Head of caudate nucleus (tissue), 42 donors: ENCODE measurements at regions not wholly inside any gene's neighbourhood (a gene's known extent, or its start where the extent isn't known, plus 50 kb on each side); places are given as distances from the start of the nearest gene placed in this dataset.
"Not testable (repeated sequence)": the region's sequence is repeated elsewhere in the genome, so short reads cannot be mapped to it uniquely, and the experiment has no call there.

ENCODE experiments used
- DNase-seq, 42 donors: peaks; one replicate each; pipeline versions ENCODE4 v3.0.0 to v3.0.0-alpha.2; 2020 to 2021; ENCODE audit warnings: mixed read lengths in 7 of 42
- intact Hi-C: fragments of 100-400 bp; cut with DNase I; formaldehyde crosslinking; loops from one replicate; pipeline ENCODE4 v1.15.0; 2022

DNA sequence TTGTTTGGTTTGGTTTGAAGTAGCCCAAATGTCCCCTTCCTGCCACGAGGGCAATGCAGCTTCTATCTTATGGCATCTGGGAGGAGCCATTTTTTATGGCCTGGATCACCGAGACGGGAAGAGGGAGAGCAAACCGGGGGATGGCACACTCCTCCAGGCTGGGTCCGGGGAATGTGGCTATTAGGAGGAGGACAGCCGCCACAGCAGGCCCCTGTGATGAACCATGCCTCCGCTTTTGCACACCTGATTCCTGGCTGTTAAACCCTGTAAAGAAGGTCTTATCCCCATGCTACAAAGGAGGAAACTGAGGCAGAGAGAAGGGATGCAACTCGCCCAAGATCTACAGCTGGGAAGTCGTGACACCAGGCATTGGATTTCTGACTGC, 157.6 kb downstream of the OR4M2 start:
- no peak for DNase-seq
- intact Hi-C loops = no loop called here

DNA sequence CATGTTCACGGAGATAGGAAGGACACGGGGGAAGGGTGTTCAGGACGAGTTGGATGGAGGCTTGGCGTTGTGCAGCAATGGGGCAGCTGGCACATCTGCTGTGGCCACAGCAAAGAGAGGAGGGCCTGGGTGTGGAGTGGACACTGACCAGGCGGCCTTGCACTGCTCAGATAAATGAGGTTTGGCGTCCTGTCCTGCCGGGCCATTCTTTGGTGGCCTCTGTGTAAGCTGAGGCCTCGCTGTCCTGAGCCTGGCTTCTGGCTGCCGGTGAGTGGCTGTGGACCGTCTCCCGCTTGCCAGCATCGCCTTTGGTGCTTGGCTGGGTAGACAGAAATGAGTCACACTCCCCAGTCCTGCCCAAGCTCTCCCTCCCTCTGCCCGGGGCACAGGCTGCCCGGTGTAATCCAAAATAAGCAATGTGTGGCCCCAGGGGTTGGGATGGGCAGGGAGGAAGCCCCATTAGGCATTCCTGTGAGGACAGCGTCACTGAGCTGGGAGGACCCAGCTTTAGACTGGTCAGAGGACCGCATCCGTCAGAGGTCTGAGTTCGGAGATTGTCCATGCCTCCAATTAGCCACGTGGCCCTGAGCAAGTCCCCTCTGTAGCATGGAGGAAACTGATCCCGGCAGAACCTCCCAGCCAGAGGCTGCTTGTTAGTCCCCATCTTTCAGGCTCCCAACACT, 158.1 kb downstream of the OR4M2 start:
- DNase-seq, intact Hi-C loops: not testable (repeated sequence)

DNA sequence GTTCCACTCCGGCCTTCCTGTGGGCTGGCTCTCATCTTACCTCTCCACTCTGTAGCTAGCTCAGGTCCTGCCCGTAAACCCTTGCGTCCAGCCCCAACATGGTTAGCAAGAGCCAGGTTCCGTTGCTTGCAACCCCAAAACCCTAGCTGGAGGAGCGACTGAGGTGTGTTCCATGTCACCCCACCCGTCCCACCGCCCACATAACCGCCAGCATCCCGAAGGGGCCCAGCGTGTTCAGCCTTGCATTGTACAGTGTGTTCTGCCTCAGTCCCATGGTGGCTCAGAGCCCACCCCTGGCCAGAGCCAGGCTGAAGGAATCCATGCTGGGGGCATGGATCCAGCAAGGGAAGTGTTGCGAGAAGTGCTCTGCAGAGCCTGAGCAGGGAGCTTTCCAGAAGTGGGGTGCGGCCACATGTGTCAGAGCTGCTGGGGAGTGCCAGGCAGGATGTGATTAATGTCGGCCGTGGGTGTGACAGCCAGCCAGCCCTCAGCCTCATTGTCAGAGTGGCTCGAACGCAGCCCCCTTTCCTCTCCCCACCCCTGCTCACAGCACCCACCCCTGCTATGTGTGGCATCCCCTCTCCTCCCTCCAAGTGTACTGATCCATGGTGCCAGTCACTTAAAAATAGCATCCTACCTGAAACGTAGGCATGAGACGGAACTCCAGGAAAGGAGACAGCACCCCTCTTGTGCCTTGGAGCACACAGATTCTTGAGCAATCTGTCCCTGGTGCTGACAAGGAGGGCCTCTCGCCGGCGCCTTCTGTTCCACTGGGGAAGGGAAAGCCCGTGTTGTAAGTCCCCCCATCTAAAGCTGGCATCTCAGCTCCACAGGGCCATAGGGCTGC, 158.9 kb downstream of the OR4M2 start:
- intact Hi-C loops = not testable (repeated sequence)
- peak in 41 of 42 donors; percentile 23 to 95 (median 71) for DNase-seq

DNA sequence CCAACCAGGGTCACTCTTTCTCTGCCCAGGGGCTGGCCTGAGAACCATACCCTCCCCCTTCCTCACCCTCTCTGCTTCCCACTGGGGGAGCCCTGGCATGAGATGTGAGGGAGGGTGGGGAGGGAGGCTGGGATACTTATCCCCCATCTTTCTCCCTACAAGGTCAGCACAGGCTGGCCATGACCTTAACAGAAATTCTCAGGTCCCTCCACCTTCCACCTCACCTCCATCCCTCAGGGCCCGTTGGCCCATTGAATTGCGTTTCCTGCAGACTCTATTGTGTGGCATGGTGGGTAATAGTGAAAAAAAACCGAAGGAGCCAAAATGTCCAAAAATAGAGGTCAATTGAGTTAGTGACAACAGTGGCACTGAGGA, 159.5 kb downstream of the OR4M2 start:
- DNase-seq = no peak
- intact Hi-C loops = loop anchor here (10.0 kb wide), 1 partner anchor 1885 kb away; no protein-coding TSS in a partner anchor

DNA sequence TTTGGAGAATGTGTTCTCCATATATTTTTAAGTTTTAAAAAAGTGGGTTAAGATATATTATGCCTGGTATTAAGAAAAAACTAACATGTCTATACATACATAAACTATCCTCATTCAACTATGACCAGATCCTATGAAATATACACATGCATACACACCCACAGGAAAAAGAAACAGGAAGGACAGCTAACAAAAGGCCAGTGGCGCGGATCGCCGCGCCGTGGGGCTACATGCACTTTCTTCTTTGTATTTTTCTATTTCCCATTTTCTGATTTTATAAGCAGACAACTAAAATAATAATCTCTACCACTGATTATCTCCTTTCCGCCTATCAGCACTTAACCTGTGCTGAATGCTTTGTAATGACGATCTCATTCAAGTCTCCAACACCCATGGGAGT, 160.1 kb downstream of the OR4M2 start:
- intact Hi-C loops = loop anchor here (10.0 kb wide), 1 partner anchor 1886 kb away; no protein-coding TSS in a partner anchor
- no peak for DNase-seq

DNA sequence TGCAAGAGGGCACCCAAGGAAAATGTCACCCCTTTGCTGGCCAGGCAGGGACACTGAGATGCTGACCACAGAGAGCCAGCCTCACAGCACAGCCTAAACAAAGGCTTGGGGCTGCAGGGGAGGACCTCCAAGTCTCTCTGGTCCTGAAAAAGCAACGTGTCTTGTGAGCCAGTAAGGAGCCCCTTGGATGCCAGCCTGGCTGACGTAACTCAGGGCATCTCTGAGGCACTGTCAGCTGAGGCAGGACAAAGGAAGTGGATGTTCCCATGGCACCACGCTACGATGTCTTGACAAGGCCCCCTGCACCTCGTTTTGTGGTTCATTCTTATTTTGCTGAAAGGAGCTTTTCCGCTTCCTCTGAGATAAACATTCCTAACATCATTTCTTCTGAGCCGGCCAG, 160.7 kb downstream of the OR4M2 start:
- peak in 1 of 42 donors; percentile 39 for DNase-seq
- intact Hi-C loops = loop anchor here (10.0 kb wide), 1 partner anchor 1886 kb away; no protein-coding TSS in a partner anchor

DNA sequence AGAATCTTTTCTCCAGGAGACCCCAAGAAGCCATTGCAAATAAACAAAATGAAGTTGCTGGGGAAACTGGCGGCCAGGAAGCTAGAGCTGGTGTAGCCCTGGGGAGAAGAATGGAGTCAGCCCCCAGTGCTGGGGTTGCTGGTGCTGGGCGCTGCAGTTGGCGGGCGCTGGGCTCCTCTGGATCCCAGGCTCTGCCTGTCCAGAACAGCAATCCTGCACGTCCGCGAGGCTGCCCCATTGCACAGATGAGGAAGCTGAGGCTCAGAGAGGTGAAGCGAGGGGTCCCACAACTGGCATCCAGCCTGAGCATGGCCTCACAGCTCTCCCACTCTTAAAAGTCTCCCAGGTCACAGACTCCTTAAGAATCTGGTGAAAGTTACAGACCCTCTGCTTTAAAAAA, 161.1 kb downstream of the OR4M2 start:
- intact Hi-C loops = loop anchor here (10.0 kb wide), 1 partner anchor 1887 kb away; no protein-coding TSS in a partner anchor
- no peak for DNase-seq

DNA sequence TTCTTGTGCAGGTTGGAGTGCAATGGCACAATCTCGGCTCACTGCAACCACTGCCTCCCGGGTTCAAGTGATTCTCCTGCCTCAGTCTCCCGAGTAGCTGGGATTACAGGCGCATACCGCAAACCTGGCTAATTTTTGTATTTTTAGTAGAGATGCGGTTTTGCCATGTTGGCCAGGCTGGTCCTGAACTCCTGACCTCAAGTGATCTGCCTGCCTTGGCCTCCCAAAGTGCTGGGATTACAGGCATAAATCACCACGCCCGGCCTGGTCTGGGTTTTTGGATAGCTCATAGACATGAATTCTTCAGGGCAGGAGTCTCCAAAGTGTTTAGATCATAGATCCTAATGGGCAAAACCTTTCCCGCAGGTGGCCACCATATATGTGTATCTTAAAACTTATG, 162.0 kb downstream of the OR4M2 start:
- not testable (repeated sequence) for DNase-seq
- intact Hi-C loops = loop anchor here (10.0 kb wide), 1 partner anchor 1888 kb away; no protein-coding TSS in a partner anchor

DNA sequence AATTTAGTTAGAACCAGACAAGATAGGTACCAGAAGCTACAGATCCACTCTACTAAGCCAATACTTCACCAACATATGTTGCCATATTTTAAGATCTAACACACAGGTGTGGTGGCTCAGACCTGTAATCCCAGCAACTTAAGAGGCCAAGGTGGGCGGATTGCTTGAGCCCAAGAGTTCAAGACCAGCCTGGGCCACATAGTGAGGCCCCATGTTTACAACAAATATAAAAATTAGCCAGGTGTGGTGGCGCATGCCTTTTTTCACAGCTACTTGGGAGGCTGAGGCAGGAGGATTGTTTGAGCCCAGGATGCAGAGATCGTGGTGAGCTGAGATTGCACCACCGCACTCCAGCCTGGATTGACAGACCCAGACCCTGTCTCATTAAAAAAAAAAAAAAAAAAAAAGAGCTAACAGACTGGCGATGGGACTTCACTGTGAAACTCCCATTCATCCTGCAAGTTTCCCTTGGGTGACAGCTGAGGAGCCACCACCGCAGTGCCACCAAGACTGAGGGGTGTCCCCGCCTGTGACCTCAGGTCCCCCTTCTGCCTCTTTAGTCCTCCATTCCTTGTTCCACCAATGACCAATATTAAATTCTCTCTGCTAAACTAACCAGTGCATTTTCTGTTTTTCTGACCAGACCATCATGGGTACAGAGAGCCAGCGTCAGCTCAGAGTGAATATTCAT, 163.3 kb downstream of the OR4M2 start:
- intact Hi-C loops = loop anchor here (10.0 kb wide), 1 partner anchor 1889 kb away; no protein-coding TSS in a partner anchor

DNA sequence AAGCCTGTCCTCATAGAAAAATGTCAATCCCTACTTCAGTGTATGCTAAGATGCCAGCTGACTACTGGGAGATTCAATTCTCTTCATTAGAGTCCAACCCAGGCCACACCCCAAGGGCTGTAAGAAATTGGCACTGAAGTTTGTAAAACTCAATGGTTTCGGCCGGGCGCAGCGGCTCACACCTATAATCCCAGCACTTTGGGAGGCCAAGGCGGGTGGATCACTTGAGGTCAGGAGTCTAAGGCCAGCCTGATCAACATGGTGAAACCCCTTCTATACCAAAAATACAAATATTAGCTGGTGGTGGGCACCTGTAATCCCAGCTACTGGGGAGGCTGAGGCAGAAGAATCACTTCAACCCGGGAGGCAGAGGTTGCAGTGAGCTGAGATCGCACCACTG, 169.2 kb downstream of the OR4M2 start:
- intact Hi-C loops = loop anchor here (10.0 kb wide), 1 partner anchor 1895 kb away; no protein-coding TSS in a partner anchor
- not testable (repeated sequence) for DNase-seq

More for the DNA sequence above, 163.3 kb downstream of the OR4M2 start:
- no peak for DNase-seq

DNA sequence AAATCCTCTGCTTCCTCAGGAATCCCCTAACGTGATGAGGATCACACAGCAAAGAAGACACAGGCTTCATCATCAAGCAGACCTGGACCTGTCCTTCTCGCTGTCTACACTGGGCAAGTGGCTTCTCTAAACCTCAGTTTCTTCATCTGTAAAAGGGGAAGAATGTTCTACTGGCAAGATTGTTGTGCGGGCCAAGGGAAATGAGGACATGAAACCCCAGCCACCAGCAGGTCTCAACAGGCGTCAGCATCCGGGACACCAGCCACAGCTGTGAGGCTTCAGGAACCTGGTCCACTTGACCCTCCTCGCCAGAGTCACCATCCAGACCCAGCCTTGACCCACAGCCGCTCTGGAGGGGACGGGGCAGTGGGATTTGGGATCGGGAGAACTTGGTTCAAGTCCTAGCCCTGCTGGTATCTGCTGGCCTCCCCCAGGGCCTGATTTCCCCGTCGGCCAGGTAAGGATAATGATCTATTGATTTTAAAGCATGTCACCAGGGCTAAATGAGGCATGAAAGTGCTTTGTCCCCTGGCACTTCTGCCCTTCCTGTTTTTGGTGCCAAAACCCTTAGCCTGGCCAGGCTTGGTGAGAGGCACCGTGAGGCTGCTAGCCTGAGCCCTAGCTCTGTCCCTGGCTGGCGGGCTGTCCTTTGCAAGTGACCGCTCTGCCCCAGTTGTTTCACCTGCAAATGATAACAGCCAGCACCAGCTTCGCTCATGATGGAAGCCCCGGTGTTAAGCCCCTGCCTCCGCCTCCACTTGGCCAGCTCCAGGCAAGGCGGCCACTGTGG, 170.4 kb downstream of the OR4M2 start:
- intact Hi-C loops, DNase-seq: not testable (repeated sequence)

DNA sequence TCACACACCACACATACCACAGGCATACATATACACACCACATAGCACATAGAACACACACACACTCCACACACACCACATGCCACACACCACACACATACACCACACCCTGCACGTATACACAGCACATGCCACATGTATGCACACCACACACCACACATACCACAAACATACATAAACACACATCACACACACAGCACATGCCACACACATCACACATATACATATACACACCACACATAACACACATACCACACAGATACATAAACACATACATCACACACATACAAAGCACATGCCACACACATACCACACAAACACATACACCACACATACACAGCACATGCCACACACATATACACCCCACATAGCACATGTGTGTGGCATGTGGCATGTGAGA, 171.1 kb downstream of the OR4M2 start:
- DNase-seq = no peak
- intact Hi-C loops = no loop called here

DNA sequence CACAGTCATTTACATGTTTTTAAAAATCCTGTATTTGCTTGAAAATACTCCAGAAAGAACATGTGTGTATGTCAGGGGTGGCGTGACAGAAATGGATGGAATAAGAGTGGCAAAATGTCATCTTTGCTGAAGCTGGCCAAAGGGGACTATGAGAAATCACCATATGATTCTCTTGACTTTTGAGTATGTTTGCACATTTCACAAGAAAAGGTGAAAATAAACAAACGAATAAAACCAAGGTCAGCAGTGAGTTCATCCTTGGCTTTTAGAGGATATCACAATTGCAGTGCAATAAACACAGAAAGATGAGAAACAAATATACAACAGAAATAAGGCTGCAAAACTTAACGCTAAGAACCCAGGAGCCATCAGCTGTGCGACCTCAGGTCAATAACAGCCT, 171.7 kb downstream of the OR4M2 start:
- intact Hi-C loops = not testable (repeated sequence)

DNA sequence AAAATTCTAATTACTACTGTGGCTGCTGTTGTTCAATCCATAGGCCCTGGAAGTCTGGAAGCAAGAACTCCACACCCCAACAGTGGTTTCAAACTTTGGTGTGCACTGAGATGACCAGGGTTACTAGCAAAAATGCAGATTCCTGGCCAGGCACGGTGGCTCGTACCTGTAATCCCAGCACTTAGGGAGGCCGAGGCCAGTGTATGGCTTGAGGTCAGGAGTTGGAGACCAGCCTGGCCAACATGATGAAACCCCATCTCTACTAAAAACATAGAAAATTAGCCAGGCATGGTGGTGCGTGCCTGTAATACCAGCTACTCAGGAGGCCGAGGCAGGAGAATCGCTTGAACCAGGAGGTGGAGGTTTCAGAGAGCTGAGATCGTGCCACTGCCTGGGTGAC, 172.2 kb downstream of the OR4M2 start:
- DNase-seq, intact Hi-C loops: not testable (repeated sequence)

More for the DNA sequence above, 171.7 kb downstream of the OR4M2 start:
- DNase-seq = not testable (repeated sequence)

DNA sequence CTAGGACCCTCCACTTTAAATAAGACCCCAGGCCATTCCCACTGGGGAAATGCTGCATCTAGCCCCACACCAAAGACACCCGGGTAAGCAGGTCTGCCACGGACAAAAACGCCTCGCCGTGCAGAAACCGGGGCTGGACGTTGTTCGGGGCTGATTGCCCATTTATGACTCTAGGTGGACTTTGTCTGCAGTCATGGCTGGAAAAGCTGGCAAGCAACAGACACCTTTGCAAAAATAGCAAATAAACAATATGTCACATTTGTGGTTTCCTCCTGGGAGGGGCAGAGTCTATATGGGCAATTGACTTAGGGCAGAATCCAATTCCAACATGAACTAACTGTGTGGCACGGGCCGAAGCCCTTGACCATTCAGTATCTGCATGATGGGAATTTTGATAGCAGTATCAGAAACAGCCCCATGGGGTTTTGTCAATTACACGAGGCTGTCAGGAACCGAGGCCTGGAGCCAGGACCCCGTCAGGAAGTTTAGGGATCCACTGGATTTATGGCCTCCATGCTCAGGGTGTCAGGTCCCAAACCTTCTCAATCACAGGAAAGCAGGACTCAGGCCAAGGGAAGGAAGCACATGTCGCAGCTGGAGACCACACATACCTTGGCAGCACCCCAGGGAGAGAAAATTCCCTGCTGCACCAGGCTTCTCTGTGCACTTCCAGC, 172.8 kb downstream of the OR4M2 start:
- intact Hi-C loops, DNase-seq: not testable (repeated sequence)

DNA sequence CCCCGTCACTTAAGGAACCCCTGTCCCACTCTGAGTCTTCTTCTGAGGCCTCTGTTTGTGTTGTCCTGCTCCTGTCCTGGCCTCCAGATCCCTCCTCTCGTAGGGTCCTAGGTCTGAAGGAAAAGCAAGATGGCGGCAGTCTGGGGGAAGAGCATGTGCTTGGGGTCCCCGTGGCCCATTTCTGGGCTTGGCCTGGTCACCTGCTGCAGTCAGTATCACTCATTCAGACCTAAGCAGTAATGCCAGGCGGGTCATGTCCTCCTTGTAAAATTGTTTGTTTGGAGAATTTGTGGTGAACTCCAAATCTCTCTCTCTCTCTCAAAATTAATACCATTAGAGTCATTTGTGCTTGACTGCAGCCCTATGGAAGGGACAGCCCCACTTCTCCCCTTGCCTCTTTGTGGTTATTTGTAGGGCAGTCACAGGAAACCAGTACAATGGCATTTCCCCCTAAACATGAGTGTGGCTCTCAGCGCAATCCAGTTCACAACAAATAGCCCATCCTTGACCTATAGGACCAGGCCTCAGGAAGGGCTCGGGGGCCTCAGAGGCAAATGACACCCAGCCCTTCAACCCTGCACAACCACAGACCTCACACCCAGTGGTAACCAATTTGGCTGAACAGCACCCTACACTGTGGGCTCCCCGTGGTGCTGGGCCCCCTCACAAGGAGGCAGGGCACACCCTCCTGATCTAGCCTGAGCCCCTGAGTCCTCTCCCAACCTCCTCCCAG, 173.5 kb downstream of the OR4M2 start:
- intact Hi-C loops = no loop called here
- no peak for DNase-seq

DNA sequence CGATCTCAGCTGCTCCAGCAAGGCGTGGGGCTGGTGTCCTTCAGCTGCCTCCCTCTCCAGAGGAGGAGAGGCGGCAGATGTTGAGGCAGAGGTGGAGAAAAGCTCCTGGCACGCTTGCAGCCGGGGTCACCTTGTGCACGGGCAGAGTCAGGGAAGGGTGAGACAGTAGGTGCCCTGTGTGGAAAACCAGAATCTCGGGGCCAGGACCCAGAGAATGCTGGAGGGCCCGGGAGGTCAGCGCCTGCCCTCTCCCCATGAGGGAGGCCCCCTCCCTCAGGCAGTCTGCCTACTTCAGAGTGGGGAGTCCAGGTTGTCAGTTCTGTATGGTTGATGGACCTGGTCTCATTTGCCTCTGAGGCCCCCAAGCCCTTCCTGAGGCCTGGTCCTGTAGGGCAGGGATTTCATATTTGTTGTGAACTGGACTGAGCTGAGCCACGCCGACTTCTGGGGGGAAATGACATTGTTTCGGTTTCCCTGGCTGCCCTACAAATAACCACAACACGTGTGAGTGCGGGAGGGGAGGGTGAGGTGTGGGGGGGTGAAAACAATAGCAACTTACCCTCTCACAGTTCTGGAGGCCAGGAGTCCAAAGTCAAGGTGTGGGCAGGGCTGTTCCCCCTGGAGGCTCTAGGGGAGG, 174.2 kb downstream of the OR4M2 start:
- peak in 1 of 42 donors; percentile 27 for DNase-seq
- intact Hi-C loops = not testable (repeated sequence)
